Parathyroid adenoma (tissue), 2 donors: ENCODE measurements at regions not wholly inside any gene's neighbourhood (a gene's known extent, or its start where the extent isn't known, plus 50 kb on each side); places are given as distances from the start of the nearest gene placed in this dataset.

Experiments
- H2AFZ ChIP-seq: fragments of 300-600 bp; sonication (generic); one replicate; pipeline ENCODE4 v1.7.0; 2017; ENCODE audit warnings: antibody characterized with exemption, mild to moderate bottlenecking
- H3K27ac ChIP-seq: fragments of 300-600 bp; sonication (generic); one replicate; pipeline ENCODE4 v1.7.0; 2017
- H3K27me3 ChIP-seq: fragments of 300-600 bp; sonication (generic); one replicate; pipeline ENCODE4 v1.7.0; 2017; ENCODE audit warnings: low read length; ENCODE audit not compliant: control insufficient read depth, insufficient read depth
- H3K36me3 ChIP-seq: fragments of 300-600 bp; sonication (generic); one replicate; pipeline ENCODE4 v1.7.0; 2017; ENCODE audit warnings: low read length; ENCODE audit not compliant: control insufficient read depth, insufficient read depth
- H3K4me1 ChIP-seq: fragments of 300-600 bp; sonication (generic); one replicate; pipeline ENCODE4 v1.7.0; 2017; ENCODE audit warnings: control low read depth
- H3K4me2 ChIP-seq: fragments of 300-600 bp; sonication (generic); one replicate; pipeline ENCODE4 v1.7.0; 2017; ENCODE audit warnings: low read length
- H3K4me3 ChIP-seq: fragments of 300-600 bp; sonication (generic); one replicate; pipeline ENCODE4 v1.7.0; 2017; ENCODE audit warnings: low read depth, low read length
- H3K79me2 ChIP-seq: fragments of 300-600 bp; sonication (generic); one replicate; pipeline ENCODE4 v1.7.0; 2017; ENCODE audit warnings: control low read depth
- H3K9ac ChIP-seq: fragments of 300-600 bp; sonication (generic); one replicate; pipeline ENCODE4 v1.7.0; 2017; ENCODE audit warnings: mild to moderate bottlenecking
- H3K9me3 ChIP-seq: fragments of 300-600 bp; sonication (generic); one replicate; pipeline ENCODE4 v1.7.0; 2017; ENCODE audit warnings: low read length; ENCODE audit not compliant: control insufficient read depth
- TF ChIP-seq, protein P1 (sequence below): fragments of 300-600 bp; sonication (generic); IDR thresholded peaks from one replicate; pipeline ENCODE4 v1.7.0; 2017; ENCODE audit warnings: antibody characterized with exemption, mild to moderate bottlenecking
- donor health status: primary hyperparathyroidism.

DNA sequence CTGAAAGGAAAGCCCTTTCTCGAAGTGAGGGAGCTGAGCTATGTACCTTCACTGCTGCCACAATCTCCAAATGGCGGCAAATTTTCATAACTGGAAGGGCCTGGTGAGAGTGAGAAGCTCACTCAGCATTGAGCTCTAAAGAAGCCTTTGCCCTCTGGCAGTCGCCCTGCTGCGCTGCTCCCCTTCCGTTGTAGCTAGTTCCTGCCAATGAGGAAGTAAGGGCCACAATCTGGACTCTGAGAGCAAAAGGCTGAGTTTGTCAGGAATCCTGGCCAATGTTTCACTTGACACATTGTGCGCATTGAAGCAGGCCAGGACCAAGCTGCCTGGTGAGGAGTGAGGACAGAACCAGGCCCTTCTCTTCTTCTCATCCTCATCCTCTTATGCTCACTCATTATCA lies 579.5 kb downstream of the PDCD6IP start:
- no peak overlapping the region for H3K9ac ChIP-seq
- no peaks in the 10 kb centered on the region for H3K36me3 ChIP-seq
- no peaks in the 10 kb centered on the region for H3K4me1 ChIP-seq
- no peaks in the 10 kb centered on the region for H3K9me3 ChIP-seq
- no peaks in the 10 kb centered on the region for H3K27me3 ChIP-seq
- H3K4me2 ChIP-seq, result no peak overlapping the region
- no peak overlapping the region for H3K4me3 ChIP-seq
- H3K27ac ChIP-seq, result no peak overlapping the region
- H2AFZ ChIP-seq, result no peak overlapping the region
- TF ChIP-seq, protein P1, sequence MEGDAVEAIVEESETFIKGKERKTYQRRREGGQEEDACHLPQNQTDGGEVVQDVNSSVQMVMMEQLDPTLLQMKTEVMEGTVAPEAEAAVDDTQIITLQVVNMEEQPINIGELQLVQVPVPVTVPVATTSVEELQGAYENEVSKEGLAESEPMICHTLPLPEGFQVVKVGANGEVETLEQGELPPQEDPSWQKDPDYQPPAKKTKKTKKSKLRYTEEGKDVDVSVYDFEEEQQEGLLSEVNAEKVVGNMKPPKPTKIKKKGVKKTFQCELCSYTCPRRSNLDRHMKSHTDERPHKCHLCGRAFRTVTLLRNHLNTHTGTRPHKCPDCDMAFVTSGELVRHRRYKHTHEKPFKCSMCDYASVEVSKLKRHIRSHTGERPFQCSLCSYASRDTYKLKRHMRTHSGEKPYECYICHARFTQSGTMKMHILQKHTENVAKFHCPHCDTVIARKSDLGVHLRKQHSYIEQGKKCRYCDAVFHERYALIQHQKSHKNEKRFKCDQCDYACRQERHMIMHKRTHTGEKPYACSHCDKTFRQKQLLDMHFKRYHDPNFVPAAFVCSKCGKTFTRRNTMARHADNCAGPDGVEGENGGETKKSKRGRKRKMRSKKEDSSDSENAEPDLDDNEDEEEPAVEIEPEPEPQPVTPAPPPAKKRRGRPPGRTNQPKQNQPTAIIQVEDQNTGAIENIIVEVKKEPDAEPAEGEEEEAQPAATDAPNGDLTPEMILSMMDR, result no peak
- H3K79me2 ChIP-seq, result no peaks in the 10 kb centered on the region

DNA sequence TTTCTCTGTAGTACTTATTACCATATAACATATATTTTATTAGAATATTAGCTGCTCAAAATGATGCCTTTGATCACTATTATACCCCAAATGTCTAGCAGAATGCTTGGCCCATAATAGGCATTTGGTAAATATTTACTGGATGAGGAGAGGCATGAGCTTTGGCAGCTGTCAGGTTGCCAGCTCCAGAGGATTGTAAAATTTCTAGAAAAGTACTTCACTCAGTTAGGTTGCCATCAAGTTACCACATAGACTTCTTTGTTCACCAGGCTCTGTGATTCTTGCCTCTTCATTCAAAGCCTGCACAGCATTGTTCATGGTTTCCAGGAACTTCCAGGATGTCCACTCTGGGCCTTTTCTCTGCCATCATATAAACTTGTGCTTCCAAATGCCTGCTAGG lies 582.8 kb downstream of the PDCD6IP start:
- TF ChIP-seq, protein P1, result no peak
- Histone ChIP-seq H3K36me3 (no peaks in the 10 kb centered on the region), H3K4me1 (no peaks in the 10 kb centered on the region), H3K4me2 (no peak overlapping the region), H3K27me3 (no peaks in the 10 kb centered on the region), H3K9me3 (no peaks in the 10 kb centered on the region), H2AFZ (no peak overlapping the region), H3K27ac (no peak overlapping the region), H3K4me3 (no peak overlapping the region), H3K9ac (no peak overlapping the region), H3K79me2 (no peaks in the 10 kb centered on the region)

DNA sequence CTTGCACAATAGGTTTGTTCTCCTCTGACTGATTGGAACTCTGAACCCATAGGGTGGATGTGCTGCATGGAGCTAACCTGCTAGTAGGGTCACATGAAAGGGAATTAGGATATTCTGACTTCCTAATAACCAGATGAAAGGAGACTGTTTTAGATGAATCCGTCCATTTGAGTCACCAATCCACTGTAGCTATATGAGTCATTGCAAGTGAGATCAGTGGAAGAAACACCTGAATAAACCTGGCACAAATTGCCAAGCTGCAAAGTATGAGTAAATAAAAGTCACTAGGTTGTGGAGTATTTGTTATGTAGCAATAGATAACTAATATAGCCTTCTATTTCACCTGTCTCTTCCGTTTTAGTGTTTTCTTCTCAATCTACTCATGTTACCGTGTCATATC lies 584.4 kb downstream of the PDCD6IP start:
- no peaks in the 10 kb centered on the region for H3K27me3 ChIP-seq
- no peak overlapping the region for H3K4me2 ChIP-seq
- TF ChIP-seq, protein P1, result no peak
- no peaks in the 10 kb centered on the region for H3K79me2 ChIP-seq
- H3K4me1 ChIP-seq, result no peaks in the 10 kb centered on the region
- H3K27ac ChIP-seq, result no peak overlapping the region
- no peaks in the 10 kb centered on the region for H3K9me3 ChIP-seq
- H3K4me3 ChIP-seq, result no peak overlapping the region
- H2AFZ ChIP-seq, result no peak overlapping the region
- no peaks in the 10 kb centered on the region for H3K36me3 ChIP-seq
- no peak overlapping the region for H3K9ac ChIP-seq

DNA sequence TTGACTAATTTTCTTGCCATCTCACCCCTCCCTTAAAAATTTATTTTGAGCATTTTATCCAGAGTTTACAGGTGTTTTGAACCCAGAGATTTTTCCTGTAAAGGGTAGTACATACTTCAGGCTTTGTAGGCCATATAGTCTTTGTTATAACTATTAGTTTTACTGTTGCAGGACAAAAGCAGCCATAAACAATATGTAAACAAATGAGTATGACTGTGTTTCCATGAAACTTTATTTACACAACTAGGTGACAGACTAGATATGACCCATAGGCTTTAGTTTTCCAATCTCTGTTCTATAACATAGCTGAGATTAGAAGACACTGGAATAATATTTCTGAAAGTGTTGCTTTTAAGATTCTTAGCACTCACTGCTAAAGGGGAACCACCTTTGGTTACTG lies 587.9 kb downstream of the PDCD6IP start:
- Histone ChIP-seq H3K4me3 (no peak overlapping the region), H3K4me1 (no peaks in the 10 kb centered on the region), H2AFZ (no peak overlapping the region), H3K9ac (no peak overlapping the region), H3K9me3 (no peaks in the 10 kb centered on the region), H3K27ac (no peak overlapping the region), H3K27me3 (no peaks in the 10 kb centered on the region), H3K36me3 (no peaks in the 10 kb centered on the region), H3K79me2 (no peaks in the 10 kb centered on the region), H3K4me2 (no peak overlapping the region)
- TF ChIP-seq, protein P1, result no peak

DNA sequence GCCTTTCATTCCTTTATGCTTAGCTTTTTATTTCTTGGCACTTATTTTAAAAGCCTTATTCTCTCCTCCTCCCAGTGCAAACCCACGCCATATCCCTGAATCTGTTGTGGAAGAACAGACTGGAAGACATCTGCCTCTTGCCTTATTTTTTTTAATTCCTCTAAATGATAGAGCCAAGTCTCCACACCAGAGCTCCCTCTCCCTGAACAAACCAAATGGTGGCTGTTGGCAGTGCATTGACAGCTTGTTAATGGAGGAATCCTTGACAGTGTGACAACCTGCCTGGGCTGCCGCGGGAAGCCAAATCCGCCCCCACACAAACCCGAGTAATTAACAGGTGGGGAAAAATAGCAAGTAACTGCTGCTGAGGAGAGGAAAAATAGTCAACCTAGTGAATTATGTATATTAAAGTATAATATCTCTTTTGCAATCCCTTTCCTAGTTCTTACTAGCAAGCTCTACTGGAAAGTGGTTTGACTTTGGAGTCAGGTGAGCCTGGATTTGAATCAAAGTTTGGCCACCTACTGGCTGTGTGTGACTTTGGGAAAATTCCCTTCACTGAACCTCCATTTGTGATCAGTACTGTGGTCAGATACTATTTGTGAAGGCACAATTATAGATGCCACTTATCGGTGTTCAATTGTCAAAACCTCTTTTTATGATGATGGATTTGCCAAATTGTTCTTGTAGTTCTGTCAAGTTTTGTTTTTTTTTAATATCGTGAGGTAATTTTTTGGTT lies 589.6 kb downstream of the PDCD6IP start:
- H2AFZ ChIP-seq, result no peak overlapping the region
- H3K27ac ChIP-seq, result no peak overlapping the region
- H3K4me1 ChIP-seq, result no peaks in the 10 kb centered on the region
- H3K27me3 ChIP-seq, result no peaks in the 10 kb centered on the region
- no peaks in the 10 kb centered on the region for H3K36me3 ChIP-seq
- no peaks in the 10 kb centered on the region for H3K79me2 ChIP-seq
- no peak overlapping the region for H3K4me2 ChIP-seq
- H3K9me3 ChIP-seq, result no peaks in the 10 kb centered on the region
- H3K9ac ChIP-seq, result no peak overlapping the region
- TF ChIP-seq, protein P1, result no peak
- no peak overlapping the region for H3K4me3 ChIP-seq
